NCI-H446 treated with DMSO at 0.1 percent for 48 hours (cell line): ENCODE measurements at regions not wholly inside any gene's neighbourhood (a gene's known extent, or its start where the extent isn't known, plus 50 kb on each side); places are given as distances from the start of the nearest gene placed in this dataset.
"Not testable (repeated sequence)": the region's sequence is repeated elsewhere in the genome, so short reads cannot be mapped to it uniquely, and the experiment has no call there.

Experiments
- DNase-seq: peaks from one replicate; lab custom pipeline; 2025; lab: John Stamatoyannopoulos, UW

GRCh38 chr18:28771849-28772248, 594.9 kb upstream of the CDH2 start:
- DNase-seq = no peak

- no peak for DNase-seq
These were observed 592.1 kb upstream of the CDH2 start for GRCh38 chr18:28768791-28769768.

- no peak for DNase-seq
These were observed 590.8 kb upstream of the CDH2 start for GRCh38 chr18:28767727-28768211.

GRCh38 chr18:28767201-28767600, 590.3 kb upstream of the CDH2 start:
- DNase-seq = no peak

- no peak for DNase-seq
These were observed 589.8 kb upstream of the CDH2 start for GRCh38 chr18:28766721-28767120.

- no peak for DNase-seq
These were observed 589.1 kb upstream of the CDH2 start for GRCh38 chr18:28766027-28766426.

- no peak for DNase-seq
These were observed 583.4 kb upstream of the CDH2 start for GRCh38 chr18:28760299-28760698.

- DNase-seq = no peak
These were observed 580.6 kb upstream of the CDH2 start for GRCh38 chr18:28757466-28758008.

GRCh38 chr18:28743115-28743514, 566.2 kb upstream of the CDH2 start:
- DNase-seq = no peak

GRCh38 chr18:28740575-28740974, 563.6 kb upstream of the CDH2 start:
- DNase-seq = no peak

- no peak for DNase-seq
These were observed 560.0 kb upstream of the CDH2 start for GRCh38 chr18:28736951-28737350.

GRCh38 chr18:28736223-28736622, 559.3 kb upstream of the CDH2 start:
- no peak for DNase-seq

- no peak for DNase-seq
These were observed 558.8 kb upstream of the CDH2 start for GRCh38 chr18:28735731-28736130.

GRCh38 chr18:28729321-28729720, 552.4 kb upstream of the CDH2 start:
- DNase-seq = no peak

- DNase-seq = no peak
These were observed 552.0 kb upstream of the CDH2 start for GRCh38 chr18:28728891-28729290.

- DNase-seq = not testable (repeated sequence)
These were observed 550.3 kb upstream of the CDH2 start for GRCh38 chr18:28727189-28727588.

GRCh38 chr18:28725876-28726275, 548.9 kb upstream of the CDH2 start:
- no peak for DNase-seq

GRCh38 chr18:28723506-28723905, 546.6 kb upstream of the CDH2 start:
- no peak for DNase-seq

GRCh38 chr18:28718696-28719095, 541.8 kb upstream of the CDH2 start:
- no peak for DNase-seq

- DNase-seq = no peak
These were observed 539.4 kb upstream of the CDH2 start for GRCh38 chr18:28716338-28716737.

GRCh38 chr18:28715206-28715605, 538.3 kb upstream of the CDH2 start:
- no peak for DNase-seq

GRCh38 chr18:28714498-28714897, 537.6 kb upstream of the CDH2 start:
- no peak for DNase-seq

- no peak for DNase-seq
These were observed 536.0 kb upstream of the CDH2 start for GRCh38 chr18:28712796-28713425.
